Activated T-helper 1 cell treated with anti-CD3 and anti-CD28 coated beads, Interleukin-12 subunit alpha, Interleukin-12 subunit beta, Interleukin-2, Interleukin-4 antibody, amounts not matched to agents 30 ng/mL and 10 ng/mL and 1 ng/mL, durations not matched to agents 14 hours and 24 hours and 36 hours (primary cell): ENCODE measurements at regions not wholly inside any gene's neighbourhood (a gene's known extent, or its start where the extent isn't known, plus 50 kb on each side); places are given as distances from the start of the nearest gene placed in this dataset.

ENCODE experiments used
- DNase-seq: peaks from one replicate; pipeline ENCODE4 v3.0.0; 2021; ENCODE audit warnings: low spot score
- H3K27ac Mint-ChIP-seq: one replicate; pipeline ENCODE4 v1.8.0; 2021; ENCODE audit warnings: mild to moderate bottlenecking, mixed read lengths
- H3K27me3 Mint-ChIP-seq: one replicate; pipeline ENCODE4 v1.8.0; 2022; ENCODE audit warnings: mild to moderate bottlenecking, moderate library complexity, mixed read lengths; ENCODE audit not compliant: insufficient read depth
- H3K36me3 Mint-ChIP-seq: one replicate; pipeline ENCODE4 v1.8.0; 2021; ENCODE audit warnings: low read depth, mixed read lengths
- H3K4me1 Mint-ChIP-seq: one replicate; pipeline ENCODE4 v1.8.0; 2021; ENCODE audit warnings: low read depth, mixed read lengths
- H3K4me3 Mint-ChIP-seq: one replicate; pipeline ENCODE4 v1.8.0; 2021; ENCODE audit warnings: mild to moderate bottlenecking, moderate library complexity, mixed read lengths
- H3K9me3 Mint-ChIP-seq: one replicate; pipeline ENCODE4 v1.8.0; 2021; ENCODE audit warnings: mixed read lengths
- intact Hi-C: fragments of 100-400 bp; cut with micrococcal nuclease; formaldehyde crosslinking; loops from one replicate; pipeline ENCODE4 v1.15.1; 2024

DNA sequence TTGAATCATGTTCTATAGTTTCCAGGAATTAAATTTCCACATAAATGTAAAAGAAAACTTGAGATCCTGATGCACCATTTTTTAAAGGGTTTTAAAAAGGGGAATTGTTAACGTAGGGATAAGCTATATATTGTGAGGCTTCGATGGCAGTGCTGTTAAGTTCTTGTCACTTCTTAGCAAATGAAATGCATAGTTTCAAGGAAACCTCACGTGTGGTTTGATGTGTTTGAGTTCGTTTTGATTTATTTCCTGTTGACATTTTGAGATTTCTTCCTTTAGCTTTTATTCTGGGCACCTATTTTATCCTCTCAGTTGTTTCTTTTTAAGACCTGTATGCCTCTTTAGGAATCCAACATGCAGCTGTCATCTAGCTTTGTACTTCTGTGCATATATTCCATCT, 301.0 kb downstream of the DOCK8 start:
- Mint-ChIP-seq H3K36me3 (no peaks in the 10 kb centered on the region), H3K27me3 (peaks cover 6% of the 10 kb centered on the region), H3K9me3 (no peaks in the 10 kb centered on the region), H3K4me1 (peaks cover 20% of the 10 kb centered on the region), H3K27ac (no peak overlapping the region), H3K4me3 (no peak overlapping the region)
- intact Hi-C loops: no loop called here
- no peak for DNase-seq

- Mint-ChIP-seq H3K9me3 (no peaks in the 10 kb centered on the region), H3K27ac (no peak overlapping the region), H3K4me3 (no peak overlapping the region), H3K27me3 (peaks cover 2% of the 10 kb centered on the region), H3K4me1 (peaks cover 20% of the 10 kb centered on the region), H3K36me3 (no peaks in the 10 kb centered on the region)
- intact Hi-C loops: no loop called here
- no peak for DNase-seq
Observed at GRCh38 chr9:517993-518392, 303.3 kb downstream of the DOCK8 start.

DNA sequence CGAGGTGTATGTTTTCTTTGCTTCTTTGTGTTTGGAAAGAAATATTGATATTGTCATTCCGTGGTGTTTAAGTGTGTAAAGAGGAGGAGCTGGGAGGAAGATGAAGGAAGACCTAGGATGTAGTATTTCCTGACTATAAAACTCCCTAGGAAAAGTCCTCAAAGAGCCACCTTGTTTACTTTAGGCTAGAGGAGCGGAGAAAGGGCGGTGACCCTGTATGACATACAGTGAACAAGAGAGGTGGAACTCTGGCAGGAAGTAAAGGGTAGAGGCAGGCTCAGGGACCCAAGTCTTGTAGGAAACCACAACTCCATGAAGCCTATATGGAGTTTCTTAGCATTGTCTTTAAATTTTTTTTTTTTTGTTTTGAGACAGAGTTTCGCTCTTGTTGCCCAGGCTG, 303.9 kb downstream of the DOCK8 start:
- Mint-ChIP-seq H3K4me3 (no peak overlapping the region), H3K36me3 (no peaks in the 10 kb centered on the region), H3K4me1 (peaks cover 20% of the 10 kb centered on the region), H3K27me3 (peaks cover 2% of the 10 kb centered on the region), H3K27ac (no peak overlapping the region), H3K9me3 (no peaks in the 10 kb centered on the region)
- DNase-seq: no peak
- intact Hi-C loops: no loop called here

- H3K27me3 Mint-ChIP-seq: peaks cover 2% of the 10 kb centered on the region
- no peaks in the 10 kb centered on the region for H3K9me3 Mint-ChIP-seq
- no peak overlapping the region for H3K4me3 Mint-ChIP-seq
- DNase-seq: no peak
- intact Hi-C loops: no loop called here
- no peak overlapping the region for H3K27ac Mint-ChIP-seq
- peaks cover 20% of the 10 kb centered on the region for H3K4me1 Mint-ChIP-seq
- H3K36me3 Mint-ChIP-seq: no peaks in the 10 kb centered on the region
Observed at GRCh38 chr9:519579-519978, 304.9 kb downstream of the DOCK8 start.

DNA sequence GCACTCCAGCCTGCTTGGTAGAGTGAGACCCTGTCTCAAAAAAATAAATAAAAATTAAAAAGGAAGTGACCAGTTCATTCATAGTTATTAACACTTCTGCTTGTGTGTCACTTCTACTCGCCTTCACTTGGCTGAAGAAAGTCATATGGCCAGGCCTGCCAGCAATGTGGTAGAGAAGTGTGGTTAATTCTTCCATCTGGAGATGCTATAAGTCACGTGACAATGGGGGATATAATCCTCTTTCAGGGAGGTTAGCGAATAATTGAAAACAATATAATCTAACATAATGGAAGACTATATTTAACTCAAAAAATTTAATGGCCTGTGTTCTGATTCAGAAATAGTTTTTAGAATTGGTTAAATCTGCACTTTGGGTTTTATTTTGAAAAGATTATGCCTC, 305.6 kb downstream of the DOCK8 start:
- Mint-ChIP-seq H3K36me3 (no peaks in the 10 kb centered on the region), H3K9me3 (no peaks in the 10 kb centered on the region), H3K4me3 (no peak overlapping the region), H3K4me1 (peaks cover 20% of the 10 kb centered on the region), H3K27ac (no peak overlapping the region), H3K27me3 (peaks cover 2% of the 10 kb centered on the region)
- intact Hi-C loops: no loop called here
- DNase-seq: no peak

DNA sequence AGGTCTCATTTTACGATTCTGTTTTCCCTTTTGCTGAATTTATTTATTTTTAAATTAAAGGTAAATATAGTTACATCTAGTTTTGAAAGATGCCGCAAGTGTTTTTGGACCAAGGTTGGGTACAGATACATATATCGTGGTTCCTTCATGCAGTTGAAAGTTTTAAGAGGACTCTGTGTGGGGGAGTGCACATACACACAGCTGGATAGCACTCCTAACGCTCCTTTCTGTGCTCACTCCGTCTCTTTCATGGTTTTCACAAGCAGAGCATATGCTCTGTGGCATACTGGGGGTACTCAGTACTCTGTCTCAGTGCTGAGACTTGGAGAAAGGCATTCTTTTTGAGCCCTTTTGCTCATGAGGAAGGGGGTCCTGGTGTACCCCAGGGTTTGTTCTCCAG, 307.5 kb downstream of the DOCK8 start:
- intact Hi-C loops: no loop called here
- Mint-ChIP-seq H3K9me3 (no peaks in the 10 kb centered on the region), H3K36me3 (no peaks in the 10 kb centered on the region), H3K27me3 (peaks cover 2% of the 10 kb centered on the region), H3K4me3 (no peak overlapping the region), H3K4me1 (peaks cover 7% of the 10 kb centered on the region), H3K27ac (no peak overlapping the region)
- no peak for DNase-seq

- Mint-ChIP-seq H3K36me3 (no peaks in the 10 kb centered on the region), H3K4me1 (peaks cover 7% of the 10 kb centered on the region), H3K9me3 (no peaks in the 10 kb centered on the region), H3K27ac (no peak overlapping the region), H3K27me3 (peaks cover 2% of the 10 kb centered on the region), H3K4me3 (no peak overlapping the region)
- DNase-seq: no peak
- intact Hi-C loops: no loop called here
Observed at GRCh38 chr9:522658-523057, 308.0 kb downstream of the DOCK8 start.

DNA sequence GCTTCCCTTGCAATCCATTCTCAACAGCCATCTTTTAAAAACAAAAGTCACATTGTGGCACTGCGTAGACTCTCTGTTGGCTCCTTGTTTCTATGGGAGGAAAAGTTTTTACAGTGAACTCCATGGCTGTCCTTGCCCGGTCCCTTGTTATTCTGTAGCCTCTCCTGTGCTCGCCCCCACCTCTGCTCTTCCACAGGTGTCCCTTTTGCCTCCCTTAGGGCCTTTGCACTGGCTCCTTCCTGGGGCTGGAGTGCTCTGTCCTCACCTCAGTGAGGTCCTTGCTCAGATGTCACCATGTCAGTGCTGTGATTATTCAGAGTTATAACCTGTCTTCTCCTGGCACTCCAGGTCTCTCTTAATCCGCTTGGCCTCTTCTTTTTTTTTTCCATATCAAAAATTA, 308.8 kb downstream of the DOCK8 start:
- intact Hi-C loops: no loop called here
- H3K27ac Mint-ChIP-seq: no peak overlapping the region
- peaks cover 2% of the 10 kb centered on the region for H3K27me3 Mint-ChIP-seq
- no peak for DNase-seq
- H3K9me3 Mint-ChIP-seq: no peaks in the 10 kb centered on the region
- H3K4me1 Mint-ChIP-seq: peaks cover 2% of the 10 kb centered on the region
- H3K36me3 Mint-ChIP-seq: no peaks in the 10 kb centered on the region
- no peak overlapping the region for H3K4me3 Mint-ChIP-seq

DNA sequence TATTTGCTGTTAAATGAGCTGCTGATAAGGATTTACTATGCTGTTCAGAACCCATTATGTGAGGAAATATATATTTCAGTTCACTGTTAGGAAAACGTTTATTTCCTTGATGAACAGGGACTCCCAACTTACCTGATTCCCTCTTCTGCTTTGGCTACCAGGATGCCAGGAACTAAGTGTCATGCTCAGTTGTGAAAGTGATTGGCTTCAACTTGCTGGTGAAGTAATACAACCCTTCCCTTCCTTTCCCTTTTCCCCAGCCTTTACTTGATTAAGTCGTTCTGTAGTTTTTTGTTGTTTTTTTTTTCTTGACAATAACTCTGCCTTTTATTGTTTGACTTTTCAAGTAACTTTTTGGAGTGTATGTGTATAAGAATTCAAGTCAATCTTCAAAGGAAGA, 309.3 kb downstream of the DOCK8 start:
- no peak for DNase-seq
- Mint-ChIP-seq H3K4me1 (no peaks in the 10 kb centered on the region), H3K9me3 (no peaks in the 10 kb centered on the region), H3K27me3 (peaks cover 2% of the 10 kb centered on the region), H3K27ac (no peak overlapping the region), H3K36me3 (no peaks in the 10 kb centered on the region), H3K4me3 (no peak overlapping the region)
- intact Hi-C loops: no loop called here

- DNase-seq: no peak
- no peak overlapping the region for H3K27ac Mint-ChIP-seq
- H3K27me3 Mint-ChIP-seq: no peaks in the 10 kb centered on the region
- no peaks in the 10 kb centered on the region for H3K36me3 Mint-ChIP-seq
- intact Hi-C loops: no loop called here
- no peaks in the 10 kb centered on the region for H3K9me3 Mint-ChIP-seq
- H3K4me3 Mint-ChIP-seq: no peak overlapping the region
- H3K4me1 Mint-ChIP-seq: no peaks in the 10 kb centered on the region
Observed at GRCh38 chr9:526904-527591, 312.4 kb downstream of the DOCK8 start.

DNA sequence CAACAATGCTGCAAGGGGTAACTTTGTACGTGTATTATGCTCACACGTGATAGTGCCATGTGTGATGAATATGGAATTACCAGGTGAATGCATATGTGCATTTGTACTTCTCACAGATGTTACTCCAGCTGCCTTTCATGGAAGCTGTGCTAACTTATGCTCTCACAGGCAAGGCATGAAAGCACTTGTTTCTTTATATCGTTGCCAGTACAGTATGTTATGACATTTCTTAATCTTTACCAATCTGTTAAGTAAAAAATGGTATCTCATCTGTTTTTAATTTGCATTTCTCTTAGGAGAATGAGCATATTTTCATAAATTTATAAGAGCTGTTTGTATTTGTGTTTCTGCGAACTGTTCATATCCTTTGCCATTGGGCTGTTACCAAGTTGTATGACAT, 311.8 kb upstream of the DMRT1 start:
- Mint-ChIP-seq H3K9me3 (no peaks in the 10 kb centered on the region), H3K36me3 (no peaks in the 10 kb centered on the region), H3K27me3 (peaks cover 8% of the 10 kb centered on the region), H3K4me3 (no peak overlapping the region), H3K4me1 (no peaks in the 10 kb centered on the region), H3K27ac (no peak overlapping the region)
- intact Hi-C loops: no loop called here
- DNase-seq: no peak

GRCh38 chr9:530681-531080, 310.8 kb upstream of the DMRT1 start:
- H3K4me3 Mint-ChIP-seq: no peak overlapping the region
- intact Hi-C loops: no loop called here
- H3K4me1 Mint-ChIP-seq: no peaks in the 10 kb centered on the region
- no peaks in the 10 kb centered on the region for H3K9me3 Mint-ChIP-seq
- no peak for DNase-seq
- H3K36me3 Mint-ChIP-seq: no peaks in the 10 kb centered on the region
- peaks cover 8% of the 10 kb centered on the region for H3K27me3 Mint-ChIP-seq
- H3K27ac Mint-ChIP-seq: no peak overlapping the region

GRCh38 chr9:532707-533106, 308.8 kb upstream of the DMRT1 start:
- intact Hi-C loops: no loop called here
- Mint-ChIP-seq H3K4me1 (peaks cover 11% of the 10 kb centered on the region), H3K36me3 (no peaks in the 10 kb centered on the region), H3K27me3 (peaks cover 8% of the 10 kb centered on the region), H3K9me3 (no peaks in the 10 kb centered on the region), H3K27ac (no peak overlapping the region), H3K4me3 (no peak overlapping the region)
- no peak for DNase-seq

GRCh38 chr9:534886-535285, 306.6 kb upstream of the DMRT1 start:
- intact Hi-C loops: no loop called here
- peaks cover 11% of the 10 kb centered on the region for H3K4me1 Mint-ChIP-seq
- H3K36me3 Mint-ChIP-seq: no peaks in the 10 kb centered on the region
- peaks cover 8% of the 10 kb centered on the region for H3K27me3 Mint-ChIP-seq
- H3K9me3 Mint-ChIP-seq: no peaks in the 10 kb centered on the region
- DNase-seq: no peak
- no peak overlapping the region for H3K27ac Mint-ChIP-seq
- no peak overlapping the region for H3K4me3 Mint-ChIP-seq
